ENCODE measurements at regions not wholly inside any gene's neighbourhood (a gene's known extent, or its start where the extent isn't known, plus 50 kb on each side); places are given as distances from the start of the nearest gene placed in this dataset.
A peak's percentile ranks its signal among the peaks of the same experiment; 100 is the strongest.

DNA sequence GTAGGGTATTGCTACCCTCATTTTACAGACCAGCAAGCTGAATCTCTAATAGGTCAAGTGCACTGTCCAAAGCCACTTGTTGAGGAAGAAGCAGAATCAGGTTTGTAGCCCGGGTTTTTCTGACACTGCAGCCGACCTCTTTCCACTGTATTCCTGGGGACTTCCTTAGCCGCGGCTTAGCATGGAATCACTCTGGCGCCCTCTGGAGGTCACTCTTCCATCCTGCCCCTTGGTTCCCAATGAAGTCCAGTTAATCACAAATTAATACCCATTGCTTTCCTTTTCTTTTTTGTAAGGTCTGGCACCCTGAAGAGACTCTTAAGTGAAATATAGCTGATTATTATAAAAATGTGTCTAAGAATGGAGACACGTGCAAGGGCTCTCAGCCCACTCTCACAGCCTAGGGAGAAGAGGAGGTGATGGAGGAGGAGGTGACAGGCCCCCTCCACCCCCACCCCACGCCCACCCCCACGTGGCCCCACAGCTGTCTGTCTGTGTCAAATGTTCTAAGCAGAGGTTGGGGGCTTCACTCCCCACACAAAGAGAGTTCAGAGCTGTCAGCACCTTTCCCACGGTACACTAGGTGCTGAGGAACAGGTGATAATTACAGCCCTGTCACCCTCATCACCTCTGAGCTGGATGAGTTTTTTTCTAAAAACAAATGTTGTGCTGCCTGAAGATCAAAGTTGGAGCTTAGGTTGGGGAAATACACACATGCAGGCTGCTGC, 57.7 kb upstream of the DRD2 start:
- no peaks in the 10 kb centered on the region for H3F3A ChIP-seq (ENCODE audit: control insufficient read depth, insufficient read depth)
- no peaks in the 10 kb centered on the region for H3K79me2 ChIP-seq (ENCODE audit: control insufficient read depth, low read length)
- H3K27me3 ChIP-seq (ENCODE audit: control insufficient read depth, low read length), result peaks cover 14% of the 10 kb centered on the region; the same call in 1 of the 2 replicates
- no peaks in the 10 kb centered on the region for H3K4me1 ChIP-seq (ENCODE audit: control insufficient read depth, low read length)
- TF ChIP-seq CTCF (IDR thresholded peaks at IDR 0.05; ENCODE audit: low read depth, low read length, poor library complexity, severe bottlenecking) (peak; percentile 88), EZH2phosphoT487 (IDR thresholded peaks at IDR 0.05; ENCODE audit: borderline replicate concordance, low read length) (no peak)
- H3K36me3 ChIP-seq (ENCODE audit: control insufficient read depth, low read length), result no peaks in the 10 kb centered on the region
- H3K27ac ChIP-seq (ENCODE audit: low read depth, low read length), result no peak overlapping the region
- H3K9me3 ChIP-seq (ENCODE audit: control insufficient read depth, insufficient read depth, low read length), result no peaks in the 10 kb centered on the region
- H3K4me2 ChIP-seq (ENCODE audit: low read length), result no peak overlapping the region
- no peak overlapping the region for H3K4me3 ChIP-seq (ENCODE audit: low read length)
- no peaks in the 10 kb centered on the region for H4K20me1 ChIP-seq (ENCODE audit: control insufficient read depth, insufficient read depth, low read depth, low read length)
- no peaks in the 10 kb centered on the region for H3K9me2 ChIP-seq (replicated peaks; ENCODE audit: control insufficient read depth, low read length)

- Histone ChIP-seq H3K4me2 (ENCODE audit: low read length) (no peak overlapping the region), H3K9me3 (ENCODE audit: control insufficient read depth, insufficient read depth, low read length) (no peaks in the 10 kb centered on the region), H3K27ac (ENCODE audit: low read depth, low read length) (no peak overlapping the region), H3K27me3 (ENCODE audit: control insufficient read depth, low read length) (peaks cover 14% of the 10 kb centered on the region; the same call in 1 of the 2 replicates), H4K20me1 (ENCODE audit: control insufficient read depth, insufficient read depth, low read depth, low read length) (no peaks in the 10 kb centered on the region), H3K79me2 (ENCODE audit: control insufficient read depth, low read length) (no peaks in the 10 kb centered on the region), H3K4me1 (ENCODE audit: control insufficient read depth, low read length) (no peaks in the 10 kb centered on the region), H3K4me3 (ENCODE audit: low read length) (no peak overlapping the region), H3K36me3 (ENCODE audit: control insufficient read depth, low read length) (no peaks in the 10 kb centered on the region), H3F3A (ENCODE audit: control insufficient read depth, insufficient read depth) (no peaks in the 10 kb centered on the region), H3K9me2 (replicated peaks; ENCODE audit: control insufficient read depth, low read length) (no peaks in the 10 kb centered on the region)
- TF ChIP-seq EZH2phosphoT487 (IDR thresholded peaks at IDR 0.05; ENCODE audit: borderline replicate concordance, low read length), result no peak
- no peak for TF ChIP-seq CTCF (IDR thresholded peaks at IDR 0.05; ENCODE audit: low read depth, low read length, poor library complexity, severe bottlenecking)
These were observed 56.6 kb upstream of the DRD2 start for GRCh38 chr11:113531575-113532451.

GRCh38 chr11:113531083-113531482, 55.9 kb upstream of the DRD2 start:
- Histone ChIP-seq H3K9me3 (ENCODE audit: control insufficient read depth, insufficient read depth, low read length) (no peaks in the 10 kb centered on the region), H3K27me3 (ENCODE audit: control insufficient read depth, low read length) (peaks cover 14% of the 10 kb centered on the region; the same call in 1 of the 2 replicates), H3K4me3 (ENCODE audit: low read length) (no peak overlapping the region), H3K9me2 (replicated peaks; ENCODE audit: control insufficient read depth, low read length) (no peaks in the 10 kb centered on the region), H3K4me1 (ENCODE audit: control insufficient read depth, low read length) (no peaks in the 10 kb centered on the region), H3K36me3 (ENCODE audit: control insufficient read depth, low read length) (no peaks in the 10 kb centered on the region), H3K27ac (ENCODE audit: low read depth, low read length) (no peak overlapping the region), H3K79me2 (ENCODE audit: control insufficient read depth, low read length) (no peaks in the 10 kb centered on the region), H3F3A (ENCODE audit: control insufficient read depth, insufficient read depth) (no peaks in the 10 kb centered on the region), H3K4me2 (ENCODE audit: low read length) (no peak overlapping the region), H4K20me1 (ENCODE audit: control insufficient read depth, insufficient read depth, low read depth, low read length) (no peaks in the 10 kb centered on the region)
- TF ChIP-seq CTCF (IDR thresholded peaks at IDR 0.05; ENCODE audit: low read depth, low read length, poor library complexity, severe bottlenecking) (no peak), EZH2phosphoT487 (IDR thresholded peaks at IDR 0.05; ENCODE audit: borderline replicate concordance, low read length) (no peak)
